ENCODE measurements at regions not wholly inside any gene's neighbourhood (a gene's known extent, or its start where the extent isn't known, plus 50 kb on each side); places are given as distances from the start of the nearest gene placed in this dataset.

- CTCF ChIA-PET (ENCODE audit: partially characterized antibody): interaction anchor here (0.6 to 1.7 kb wide), 4 partner anchors 24 to 1033 kb away, joined by 3 to 6 read pairs (median 4); no protein-coding TSS in a partner anchor
- WGBS, 2 experiments (ENCODE audit: extremely low coverage in 1 of 2, insufficient coverage in 1 of 2, insufficient read length in 1 of 2, insufficient replicate concordance in 2 of 2, low coverage in 1 of 2, low lambda C conversion rate in 2 of 2, missing lambda C conversion rate in 1 of 2): 69% methylated on average over 1 of the region's 1 CpG; no CpG with 5 or more reads in 1 of the 2 experiments
- FAIRE-seq: no peak
- H3K4me3 ChIP-seq (ENCODE audit: extremely low read depth in 1 of 4, insufficient read depth in 2 of 4, low read depth in 3 of 4, low read length in 4 of 4): no peak overlapping the region
- H4K20me1 ChIP-seq (replicated peaks in 1 of 2; ENCODE audit: control insufficient read depth in 1 of 2, insufficient read depth in 2 of 2, low read length in 2 of 2): no peaks in the 10 kb centered on the region
- no peak overlapping the region for H3K23ac ChIP-seq (ENCODE audit: insufficient read length)
- no peak overlapping the region for H3K9ac ChIP-seq (replicated peaks in 1 of 4; ENCODE audit: extremely low read depth in 1 of 4, low read depth in 3 of 4, low read length in 3 of 4)
- no peaks in the 10 kb centered on the region for H3K36me3 ChIP-seq (ENCODE audit: control insufficient read depth in 2 of 4, insufficient read depth in 4 of 4, low read length in 3 of 4)
- no peaks in the 10 kb centered on the region for H3K23me2 ChIP-seq (ENCODE audit: low read depth, low read length)
- no peak overlapping the region for H4K91ac ChIP-seq (replicated peaks; ENCODE audit: insufficient read length, low read length)
- H2BK5ac ChIP-seq (ENCODE audit: low read depth, low read length): no peak overlapping the region
- H4K8ac ChIP-seq (ENCODE audit: extremely low read depth, insufficient read depth, low read length): no peak overlapping the region
- no peaks in the 10 kb centered on the region for H3K27me3 ChIP-seq (replicated peaks in 1 of 4; ENCODE audit: control insufficient read depth in 3 of 4, extremely low read depth in 1 of 4, insufficient read depth in 3 of 4, low read length in 3 of 4)
- H3K4me1 ChIP-seq (replicated peaks in 1 of 4; ENCODE audit: control insufficient read depth in 3 of 4, insufficient read depth in 4 of 4, low read length in 3 of 4): no peaks in the 10 kb centered on the region
- H3K27ac ChIP-seq (ENCODE audit: low read depth, low read length): no peak overlapping the region
- H3K4ac ChIP-seq (replicated peaks; ENCODE audit: insufficient read length, low read depth, low read length): no peak overlapping the region
- no peak overlapping the region for H3K4me2 ChIP-seq (ENCODE audit: insufficient read depth in 1 of 2, low read depth in 2 of 2, low read length in 2 of 2)
- no peak overlapping the region for H2AFZ ChIP-seq (ENCODE audit: low read length)
- no peak overlapping the region for H2BK20ac ChIP-seq (ENCODE audit: low read length)
- no peak overlapping the region for H2BK15ac ChIP-seq (ENCODE audit: low read length)
- no peaks in the 10 kb centered on the region for H3K79me2 ChIP-seq (ENCODE audit: control insufficient read depth in 1 of 2, insufficient read depth in 2 of 2, low read length in 2 of 2)
- H4K5ac ChIP-seq (ENCODE audit: insufficient read length, low read depth, low read length): no peak overlapping the region
- no peak overlapping the region for H3K14ac ChIP-seq (ENCODE audit: insufficient read length)
- POLR2A ChIA-PET (ENCODE audit: partially characterized antibody): no interaction called here
- DNase-seq (ENCODE audit: low read depth in 1 of 2, low spot score in 2 of 2): no peak
- H3K56ac ChIP-seq (replicated peaks; ENCODE audit: insufficient read length, low read depth, low read length): no peak overlapping the region
- TF ChIP-seq RXRA (IDR thresholded peaks at IDR 0.05; ENCODE audit: insufficient read depth, low read depth, low read length): no peak
- no peak for TF ChIP-seq ASH2L (IDR thresholded peaks at IDR 0.05; ENCODE audit: low read length)
- TF ChIP-seq ATF3 (IDR thresholded peaks at IDR 0.05; ENCODE audit: insufficient read depth, low read depth, low read length): no peak
- no peak for TF ChIP-seq BRCA1 (IDR thresholded peaks at IDR 0.05; ENCODE audit: low read depth, low read length)
- TF ChIP-seq CTCF (IDR thresholded peaks at IDR 0.05; ENCODE audit: control extremely low read depth in 1 of 3, insufficient read depth in 1 of 3, low read depth in 1 of 3, low read length in 3 of 3): no peak
- no peak overlapping the region for H2AK5ac ChIP-seq (ENCODE audit: low read depth, low read length)
- no peak overlapping the region for H2BK12ac ChIP-seq (ENCODE audit: low read depth, low read length)
- H3K79me1 ChIP-seq (ENCODE audit: low read depth, low read length): no peaks in the 10 kb centered on the region
- no peaks in the 10 kb centered on the region for H3K9me3 ChIP-seq (ENCODE audit: insufficient read depth in 2 of 2, low read depth in 1 of 2, low read length in 1 of 2)
- no peak overlapping the region for H3K18ac ChIP-seq (ENCODE audit: extremely low read depth, low read length)
- no peak overlapping the region for H2BK120ac ChIP-seq (replicated peaks; ENCODE audit: low read depth, low read length)
These were observed 213.6 kb downstream of the RAB38 start for GRCh38 chr11:87961606-87962005.
